Body of pancreas (tissue), 4 donors: ENCODE measurements at regions not wholly inside any gene's neighbourhood (a gene's known extent, or its start where the extent isn't known, plus 50 kb on each side); places are given as distances from the start of the nearest gene placed in this dataset.

Experiments
- ATAC-seq: fragments of 150-250 bp; one replicate; pipeline ENCODE4 v1.9.1; 2016
- DNase-seq, 4 donors: peaks; one replicate each; pipeline ENCODE4 v3.0.0-alpha.2; 2019
- H3K27ac ChIP-seq, 4 donors: fragments of 200-600 bp; sonication (generic); 1 replicate in 3 of 4; 2 replicates in 1 of 4; pipeline versions ENCODE4 v1.5.1 to v1.6.1; 2016 to 2019; ENCODE audit warnings: mild to moderate bottlenecking in 1 of 4, mixed read lengths in 1 of 4, moderate library complexity in 1 of 4
- H3K27me3 ChIP-seq, 2 donors: fragments of 200-600 bp; sonication (generic); one replicate each; pipeline ENCODE4 v1.6.0; 2016; ENCODE audit warnings: mild to moderate bottlenecking in 1 of 2
- H3K36me3 ChIP-seq, 2 donors: fragments of 200-600 bp; sonication (generic); replicated peaks in 1 of 2; 2 replicates each; pipeline ENCODE4 v1.5.1; 2016; ENCODE audit warnings: low read depth in 2 of 2; ENCODE audit not compliant: insufficient read depth in 1 of 2
- H3K4me1 ChIP-seq: fragments of 200-600 bp; sonication (generic); one replicate; pipeline ENCODE4 v1.6.0; 2016
- H3K4me3 ChIP-seq, 2 donors: fragments of 200-600 bp; sonication (generic); 1 replicate in 1 of 2; 2 replicates in 1 of 2; pipeline ENCODE4 v1.5.1; 2016 to 2019
- H3K9me3 ChIP-seq, 3 donors: fragments of 200-600 bp; sonication (generic); 1 replicate in 2 of 3; 2 replicates in 1 of 3; pipeline ENCODE4 v1.5.1; 2016
- CTCF ChIP-seq, 7 experiments: fragments of 450-650 bp in 4 of 7; fragments of 200-600 bp in 3 of 7; sonication (generic) in 3 of 7; IDR thresholded peaks; one replicate each; pipeline ENCODE4 v1.5.1; 2016 to 2019; ENCODE audit warnings: antibody characterized with exemption in 7 of 7
- POLR2A ChIP-seq, 3 donors: fragments of 450-650 bp; IDR thresholded peaks; one replicate each; pipeline ENCODE4 v1.6.1; 2016; ENCODE audit warnings: antibody characterized with exemption in 3 of 3, mild to moderate bottlenecking in 2 of 3
- WGBS, 2 donors: methylation state at CpG; one replicate each; pipeline ENCODE4 v1.1.5; 2017; 5-methylcytosine and 5-hydroxymethylcytosine counted together
- intact Hi-C: fragments of 100-400 bp; cut with DNase I; formaldehyde crosslinking; loops from one replicate; pipeline ENCODE4 v1.15.1; 2023

- WGBS, 2 donors, result 23 to 30% methylated on average over 3 of the region's 3 CpGs
- no peak overlapping the region for H3K4me3 ChIP-seq
- H3K36me3 ChIP-seq, result no peaks in the 10 kb centered on the region
- ATAC-seq, result no peak
- H3K9me3 ChIP-seq, result no peaks in the 10 kb centered on the region
- DNase-seq, result no peak
- no peaks in the 10 kb centered on the region for H3K27me3 ChIP-seq
- no peak overlapping the region for H3K27ac ChIP-seq
- TF ChIP-seq POLR2A (IDR thresholded peaks at IDR 0.05) (no peak), CTCF (IDR thresholded peaks at IDR 0.05) (no peak)
- no peaks in the 10 kb centered on the region for H3K4me1 ChIP-seq
- intact Hi-C loops, result no loop called here
These were observed 234.8 kb downstream of the CSNK1G3 start for GRCh38 chr5:123746683-123747360.

- H3K27ac ChIP-seq, result no peak overlapping the region
- no peaks in the 10 kb centered on the region for H3K9me3 ChIP-seq
- 94 to 97% methylated on average over 1 of the region's 1 CpG for WGBS, 2 donors
- no peaks in the 10 kb centered on the region for H3K4me1 ChIP-seq
- H3K4me3 ChIP-seq, result no peak overlapping the region
- no peaks in the 10 kb centered on the region for H3K36me3 ChIP-seq
- ATAC-seq, result no peak
- intact Hi-C loops, result no loop called here
- DNase-seq, result no peak
- H3K27me3 ChIP-seq, result no peaks in the 10 kb centered on the region
- no peak for TF ChIP-seq CTCF (IDR thresholded peaks at IDR 0.05)
- TF ChIP-seq POLR2A (IDR thresholded peaks at IDR 0.05), result no peak
These were observed 232.1 kb downstream of the CSNK1G3 start for GRCh38 chr5:123743990-123744583.

GRCh38 chr5:123735384-123735783 lies 223.4 kb downstream of the CSNK1G3 start:
- Histone ChIP-seq H3K27ac (no peak overlapping the region), H3K4me3 (no peak overlapping the region), H3K9me3 (peaks cover 0 to 16% (median 0%) of the 10 kb centered on the region in 3 donors), H3K4me1 (no peaks in the 10 kb centered on the region), H3K36me3 (no peaks in the 10 kb centered on the region), H3K27me3 (no peaks in the 10 kb centered on the region)
- no peak for TF ChIP-seq CTCF (IDR thresholded peaks at IDR 0.05)
- 67 to 75% methylated on average over 1 of the region's 1 CpG for WGBS, 2 donors
- intact Hi-C loops, result no loop called here
- no peak for ATAC-seq
- DNase-seq, result no peak

- no peak for ATAC-seq
- H3K27ac ChIP-seq, result no peak overlapping the region
- H3K4me3 ChIP-seq, result no peak overlapping the region
- WGBS, 2 donors, result 69 to 83% methylated on average over 1 of the region's 1 CpG
- H3K4me1 ChIP-seq, result no peaks in the 10 kb centered on the region
- no peaks in the 10 kb centered on the region for H3K27me3 ChIP-seq
- no peak for TF ChIP-seq CTCF (IDR thresholded peaks at IDR 0.05)
- no peak for TF ChIP-seq POLR2A (IDR thresholded peaks at IDR 0.05)
- intact Hi-C loops, result no loop called here
- peaks cover 0 to 16% (median 0%) of the 10 kb centered on the region in 3 donors for H3K9me3 ChIP-seq
- no peak for DNase-seq
- no peaks in the 10 kb centered on the region for H3K36me3 ChIP-seq
These were observed 220.3 kb downstream of the CSNK1G3 start for GRCh38 chr5:123732257-123732656.

GRCh38 chr5:123722451-123722850 lies 210.5 kb downstream of the CSNK1G3 start:
- H3K9me3 ChIP-seq, result no peaks in the 10 kb centered on the region
- no peaks in the 10 kb centered on the region for H3K4me1 ChIP-seq
- intact Hi-C loops, result no loop called here
- no peak overlapping the region for H3K4me3 ChIP-seq
- DNase-seq (no peak), ATAC-seq (no peak)
- H3K27me3 ChIP-seq, result no peaks in the 10 kb centered on the region
- WGBS, 2 donors, result 95 to 96% methylated on average over 3 of the region's 3 CpGs
- no peaks in the 10 kb centered on the region for H3K36me3 ChIP-seq
- no peak for TF ChIP-seq CTCF (IDR thresholded peaks at IDR 0.05)
- no peak for TF ChIP-seq POLR2A (IDR thresholded peaks at IDR 0.05)
- no peak overlapping the region for H3K27ac ChIP-seq
